Inflammatory macrophage treated with lipopolysaccharide for 1 hour (primary cell): ENCODE measurements at regions not wholly inside any gene's neighbourhood (a gene's known extent, or its start where the extent isn't known, plus 50 kb on each side); places are given as distances from the start of the nearest gene placed in this dataset.

Experiments
- DNase-seq, 2 donors: peaks; one replicate each; pipeline ENCODE4 v3.0.0-alpha.2; 2020 to 2022

- no peak for DNase-seq
These were observed 295.4 kb upstream of the KCNJ16 start for GRCh38 chr17:69779378-69780214.

GRCh38 chr17:69783865-69784264, 291.2 kb upstream of the KCNJ16 start:
- DNase-seq, result no peak

GRCh38 chr17:69788957-69789356, 286.1 kb upstream of the KCNJ16 start:
- no peak for DNase-seq

GRCh38 chr17:69796078-69796477, 278.9 kb upstream of the KCNJ16 start:
- no peak for DNase-seq

GRCh38 chr17:69800870-69801269, 274.2 kb upstream of the KCNJ16 start:
- no peak for DNase-seq

- no peak for DNase-seq
These were observed 273.7 kb upstream of the KCNJ16 start for GRCh38 chr17:69801368-69801767.

GRCh38 chr17:69802045-69802740, 272.8 kb upstream of the KCNJ16 start:
- no peak for DNase-seq

GRCh38 chr17:69809331-69809730, 265.7 kb upstream of the KCNJ16 start:
- no peak for DNase-seq

GRCh38 chr17:69810326-69810965, 264.6 kb upstream of the KCNJ16 start:
- no peak for DNase-seq

GRCh38 chr17:69812240-69812837, 262.7 kb upstream of the KCNJ16 start:
- DNase-seq, result no peak

GRCh38 chr17:69814031-69814430, 261.0 kb upstream of the KCNJ16 start:
- no peak for DNase-seq

GRCh38 chr17:69815406-69815805, 259.6 kb upstream of the KCNJ16 start:
- DNase-seq, result no peak

- no peak for DNase-seq
These were observed 256.6 kb upstream of the KCNJ16 start for GRCh38 chr17:69818467-69818866.

- no peak for DNase-seq
These were observed 255.5 kb upstream of the KCNJ16 start for GRCh38 chr17:69819316-69820087.

GRCh38 chr17:69820876-69821473, 254.1 kb upstream of the KCNJ16 start:
- no peak for DNase-seq

- DNase-seq, result no peak
These were observed 252.6 kb upstream of the KCNJ16 start for GRCh38 chr17:69822314-69822875.

GRCh38 chr17:69828087-69828486, 246.9 kb upstream of the KCNJ16 start:
- DNase-seq, result no peak

GRCh38 chr17:69834494-69834893, 240.5 kb upstream of the KCNJ16 start:
- DNase-seq, result no peak

- no peak for DNase-seq
These were observed 223.3 kb upstream of the KCNJ16 start for GRCh38 chr17:69851736-69852135.

- DNase-seq, result peak; percentile 17 to 54
These were observed 221.3 kb upstream of the KCNJ16 start for GRCh38 chr17:69853541-69854224.

- DNase-seq, result no peak
These were observed 220.7 kb upstream of the KCNJ16 start for GRCh38 chr17:69854225-69854780.
